Panc1 (cell line): ENCODE measurements at regions not wholly inside any gene's neighbourhood (a gene's known extent, or its start where the extent isn't known, plus 50 kb on each side); places are given as distances from the start of the nearest gene placed in this dataset.

ENCODE experiments used
- CTCF ChIP-seq: fragments of 450-650 bp; IDR thresholded peaks from 2 replicates; pipeline ENCODE4 v1.5.1; 2017; ENCODE audit warnings: mild to moderate bottlenecking
- POLR2AphosphoS5 ChIP-seq: IDR thresholded peaks from 2 replicates; pipeline ENCODE4 v1.6.1; 2012; ENCODE audit warnings: mild to moderate bottlenecking, low read depth, low read length, moderate library complexity
- REST ChIP-seq, 2 experiments: IDR thresholded peaks; 2 replicates each; pipeline ENCODE4 v1.6.1; 2011 to 2012; ENCODE audit warnings: low read depth in 2 of 2, control low read depth in 1 of 2, low read length in 1 of 2, mild to moderate bottlenecking in 1 of 2, moderate library complexity in 1 of 2; ENCODE audit not compliant: insufficient read depth in 1 of 2
- SIN3A ChIP-seq: IDR thresholded peaks from 2 replicates; pipeline ENCODE4 v1.6.1; 2012; ENCODE audit warnings: low read depth, mild to moderate bottlenecking, low read length, moderate library complexity, borderline replicate concordance; ENCODE audit not compliant: insufficient read depth

GRCh38 chr13:27853335-27853734, 61.1 kb downstream of the GSX1 start:
- no peak for TF ChIP-seq CTCF
- no peak for TF ChIP-seq POLR2AphosphoS5
- TF ChIP-seq REST (IDR thresholded peaks at IDR 0.05; ENCODE audit: insufficient read depth in 1 of 2, low read depth in 2 of 2, low read length in 1 of 2) = no peak
- no peak for TF ChIP-seq SIN3A
